A673 (cell line): ENCODE measurements at regions not wholly inside any gene's neighbourhood (a gene's known extent, or its start where the extent isn't known, plus 50 kb on each side); places are given as distances from the start of the nearest gene placed in this dataset.

Source experiments
- CTCF ChIP-seq: fragments of 300-800, 200-600 bp; sonication (generic); conservative IDR thresholded peaks from 2 replicates; pipeline ENCODE4 v1.5.1; 2017; ENCODE audit warnings: low read depth, mild to moderate bottlenecking, antibody characterized with exemption, low read length, moderate library complexity, mixed read lengths
- EZH2 ChIP-seq: fragments of 200-600 bp; sonication (generic); IDR thresholded peaks from 2 replicates; pipeline ENCODE4 v1.6.1; 2017; ENCODE audit warnings: borderline replicate concordance, low read depth, mild to moderate bottlenecking, mixed read lengths, antibody characterized with exemption, low read length; ENCODE audit not compliant: poor library complexity, severe bottlenecking

- TF ChIP-seq CTCF (no peak), EZH2 (no peak)
These were observed 417.2 kb downstream of the QKI start for GRCh38 chr6:163831736-163832135.
